ENCODE measurements at regions not wholly inside any gene's neighbourhood (a gene's known extent, or its start where the extent isn't known, plus 50 kb on each side); places are given as distances from the start of the nearest gene placed in this dataset.

- no peak overlapping the region for H3K4me3 ChIP-seq (ENCODE audit: low read depth, low read length)
- TF ChIP-seq CTCF (IDR thresholded peaks at IDR 0.05; ENCODE audit: control insufficient read depth, extremely low read depth, insufficient read depth) = no peak
- DNase-seq (ENCODE audit: low read depth) = no peak
Measured at GRCh38 chr16:73543970-73544599, 496.2 kb upstream of the ZFHX3 start.

- no peak overlapping the region for H3K4me3 ChIP-seq (ENCODE audit: low read depth, low read length)
- TF ChIP-seq CTCF (IDR thresholded peaks at IDR 0.05; ENCODE audit: control insufficient read depth, extremely low read depth, insufficient read depth) = no peak
- no peak for DNase-seq (ENCODE audit: low read depth)
Measured at GRCh38 chr16:73543331-73543969, 495.5 kb upstream of the ZFHX3 start.

- no peak for TF ChIP-seq CTCF (IDR thresholded peaks at IDR 0.05; ENCODE audit: control insufficient read depth, extremely low read depth, insufficient read depth)
- DNase-seq (ENCODE audit: low read depth) = no peak
- no peak overlapping the region for H3K4me3 ChIP-seq (ENCODE audit: low read depth, low read length)
Measured at GRCh38 chr16:73542885-73543284, 495.0 kb upstream of the ZFHX3 start.

- no peak for DNase-seq (ENCODE audit: low read depth)
- TF ChIP-seq CTCF (IDR thresholded peaks at IDR 0.05; ENCODE audit: control insufficient read depth, extremely low read depth, insufficient read depth) = no peak
- no peak overlapping the region for H3K4me3 ChIP-seq (ENCODE audit: low read depth, low read length)
Measured at GRCh38 chr16:73537921-73538320, 490.0 kb upstream of the ZFHX3 start.

GRCh38 chr16:73536931-73537330 is 489.0 kb upstream of the ZFHX3 start:
- no peak overlapping the region for H3K4me3 ChIP-seq (ENCODE audit: low read depth, low read length)
- no peak for TF ChIP-seq CTCF (IDR thresholded peaks at IDR 0.05; ENCODE audit: control insufficient read depth, extremely low read depth, insufficient read depth)
- DNase-seq (ENCODE audit: low read depth) = no peak

- no peak overlapping the region for H3K4me3 ChIP-seq (ENCODE audit: low read depth, low read length)
- no peak for TF ChIP-seq CTCF (IDR thresholded peaks at IDR 0.05; ENCODE audit: control insufficient read depth, extremely low read depth, insufficient read depth)
- no peak for DNase-seq (ENCODE audit: low read depth)
Measured at GRCh38 chr16:73531021-73531420, 483.1 kb upstream of the ZFHX3 start.

GRCh38 chr16:73530529-73530928 is 482.6 kb upstream of the ZFHX3 start:
- no peak for TF ChIP-seq CTCF (IDR thresholded peaks at IDR 0.05; ENCODE audit: control insufficient read depth, extremely low read depth, insufficient read depth)
- no peak overlapping the region for H3K4me3 ChIP-seq (ENCODE audit: low read depth, low read length)
- DNase-seq (ENCODE audit: low read depth) = peak; percentile 40
